ENCODE measurements at regions not wholly inside any gene's neighbourhood (a gene's known extent, or its start where the extent isn't known, plus 50 kb on each side); places are given as distances from the start of the nearest gene placed in this dataset.

- TF ChIP-seq, protein P1, sequence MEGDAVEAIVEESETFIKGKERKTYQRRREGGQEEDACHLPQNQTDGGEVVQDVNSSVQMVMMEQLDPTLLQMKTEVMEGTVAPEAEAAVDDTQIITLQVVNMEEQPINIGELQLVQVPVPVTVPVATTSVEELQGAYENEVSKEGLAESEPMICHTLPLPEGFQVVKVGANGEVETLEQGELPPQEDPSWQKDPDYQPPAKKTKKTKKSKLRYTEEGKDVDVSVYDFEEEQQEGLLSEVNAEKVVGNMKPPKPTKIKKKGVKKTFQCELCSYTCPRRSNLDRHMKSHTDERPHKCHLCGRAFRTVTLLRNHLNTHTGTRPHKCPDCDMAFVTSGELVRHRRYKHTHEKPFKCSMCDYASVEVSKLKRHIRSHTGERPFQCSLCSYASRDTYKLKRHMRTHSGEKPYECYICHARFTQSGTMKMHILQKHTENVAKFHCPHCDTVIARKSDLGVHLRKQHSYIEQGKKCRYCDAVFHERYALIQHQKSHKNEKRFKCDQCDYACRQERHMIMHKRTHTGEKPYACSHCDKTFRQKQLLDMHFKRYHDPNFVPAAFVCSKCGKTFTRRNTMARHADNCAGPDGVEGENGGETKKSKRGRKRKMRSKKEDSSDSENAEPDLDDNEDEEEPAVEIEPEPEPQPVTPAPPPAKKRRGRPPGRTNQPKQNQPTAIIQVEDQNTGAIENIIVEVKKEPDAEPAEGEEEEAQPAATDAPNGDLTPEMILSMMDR (IDR thresholded peaks at IDR 0.05; ENCODE audit: control insufficient read depth, extremely low read depth, insufficient read depth): no peak
- no peak overlapping the region for H3K4me3 ChIP-seq (ENCODE audit: low read depth, low read length)
- no peak for DNase-seq (ENCODE audit: low read depth)
Observed at GRCh38 chr9:90044263-90044662, 439.5 kb downstream of the GADD45G start.

- TF ChIP-seq, protein P1 (IDR thresholded peaks at IDR 0.05; ENCODE audit: control insufficient read depth, extremely low read depth, insufficient read depth): no peak
- no peak overlapping the region for H3K4me3 ChIP-seq (ENCODE audit: low read depth, low read length)
- DNase-seq (ENCODE audit: low read depth): no peak
Observed at GRCh38 chr9:90044710-90045151, 439.9 kb downstream of the GADD45G start.

DNA sequence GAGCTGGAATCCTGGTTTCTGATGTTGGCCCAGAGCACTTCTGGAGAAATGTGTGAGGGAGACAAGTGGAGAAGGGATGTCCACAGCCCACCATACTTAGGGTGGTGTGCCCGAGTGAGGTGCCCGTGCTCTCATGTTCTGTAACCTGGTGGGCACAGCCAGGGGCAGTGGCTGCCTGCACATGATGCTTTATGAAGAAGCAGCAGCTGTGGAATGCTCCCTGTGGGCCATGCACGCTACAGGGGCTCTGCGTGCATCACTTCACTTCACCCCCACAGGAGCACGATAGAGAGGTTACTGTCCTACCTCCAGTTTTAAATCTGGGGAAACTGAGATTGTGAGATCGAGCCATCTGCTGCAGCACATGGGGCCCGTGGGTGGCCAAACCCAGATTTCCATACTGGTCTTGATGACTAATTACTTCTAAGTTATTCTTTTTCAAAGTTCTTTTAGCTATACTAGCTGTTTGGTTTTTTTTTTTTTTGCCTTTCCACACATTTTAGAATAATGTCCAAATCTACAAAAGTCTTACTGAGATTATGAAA, 441.6 kb downstream of the GADD45G start:
- DNase-seq (ENCODE audit: low read depth): no peak
- H3K4me3 ChIP-seq (ENCODE audit: low read depth, low read length): no peak overlapping the region
- TF ChIP-seq, protein P1 (IDR thresholded peaks at IDR 0.05; ENCODE audit: control insufficient read depth, extremely low read depth, insufficient read depth): no peak

- no peak for DNase-seq (ENCODE audit: low read depth)
- H3K4me3 ChIP-seq (ENCODE audit: low read depth, low read length): no peak overlapping the region
- TF ChIP-seq, protein P1 (IDR thresholded peaks at IDR 0.05; ENCODE audit: control insufficient read depth, extremely low read depth, insufficient read depth): no peak
Observed at GRCh38 chr9:90047828-90048227, 443.0 kb downstream of the GADD45G start.

DNA sequence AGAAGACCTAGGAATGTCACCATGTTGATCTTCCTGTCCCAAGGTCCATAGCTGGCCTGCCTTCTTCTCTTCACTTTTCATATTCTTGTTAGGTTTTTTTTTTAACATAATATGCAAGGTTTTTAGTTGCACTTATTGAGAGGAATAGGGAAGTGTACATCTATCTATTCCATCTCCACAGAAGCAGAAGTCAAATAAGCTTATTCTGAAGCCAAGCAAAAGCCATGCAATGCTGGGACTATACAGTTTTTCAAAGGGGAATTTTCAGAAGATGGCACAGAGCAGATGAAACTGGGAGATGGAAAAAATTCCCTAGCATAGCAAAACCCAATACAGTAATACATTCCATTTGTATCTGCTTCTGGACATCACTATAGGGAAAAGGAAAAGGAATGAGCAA, 447.6 kb downstream of the GADD45G start:
- H3K4me3 ChIP-seq (ENCODE audit: low read depth, low read length): no peak overlapping the region
- TF ChIP-seq, protein P1 (IDR thresholded peaks at IDR 0.05; ENCODE audit: control insufficient read depth, extremely low read depth, insufficient read depth): no peak
- DNase-seq (ENCODE audit: low read depth): no peak

DNA sequence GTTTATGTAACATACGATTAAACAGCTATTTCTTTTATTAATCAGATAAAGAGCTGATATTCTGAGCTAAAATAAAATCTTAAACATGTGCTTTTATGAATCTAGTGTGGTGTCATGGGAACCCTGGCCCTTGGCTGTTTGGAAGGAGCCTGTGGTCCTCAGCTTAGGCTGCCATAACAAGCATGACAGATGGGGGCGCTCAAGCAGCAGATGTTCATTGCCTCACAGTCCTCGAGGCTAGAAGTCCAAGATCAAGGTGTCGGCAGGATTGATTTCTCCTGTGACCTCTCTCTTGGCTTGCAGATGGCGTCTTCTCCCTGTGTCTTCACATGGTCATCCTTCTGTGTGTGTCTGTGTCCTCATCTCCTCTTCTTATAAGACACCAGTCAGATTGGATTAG, 448.2 kb downstream of the GADD45G start:
- H3K4me3 ChIP-seq (ENCODE audit: low read depth, low read length): no peak overlapping the region
- TF ChIP-seq, protein P1 (IDR thresholded peaks at IDR 0.05; ENCODE audit: control insufficient read depth, extremely low read depth, insufficient read depth): peak; percentile 27
- no peak for DNase-seq (ENCODE audit: low read depth)

DNA sequence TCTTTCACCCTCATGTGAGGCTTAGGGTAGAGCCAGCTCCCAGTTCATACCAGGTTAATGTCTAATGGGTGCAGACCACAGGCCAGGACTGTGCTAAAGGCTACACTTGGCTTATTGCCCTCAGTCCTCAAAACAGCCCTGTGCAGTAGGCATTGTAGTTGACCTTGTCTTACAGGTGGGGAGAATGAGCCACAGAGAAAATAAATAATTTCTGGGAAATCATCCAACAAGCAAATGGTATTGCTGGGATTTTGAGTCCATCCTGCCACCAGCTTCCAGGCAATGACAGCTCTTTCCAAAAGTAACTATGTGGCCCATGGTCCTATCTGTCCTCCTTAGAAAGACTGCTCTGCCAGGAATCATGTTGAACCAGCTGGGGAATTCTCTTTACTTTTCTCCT, 450.0 kb downstream of the GADD45G start:
- TF ChIP-seq, protein P1 (IDR thresholded peaks at IDR 0.05; ENCODE audit: control insufficient read depth, extremely low read depth, insufficient read depth): no peak
- H3K4me3 ChIP-seq (ENCODE audit: low read depth, low read length): no peak overlapping the region
- peak; percentile 69 for DNase-seq (ENCODE audit: low read depth)
